Neural crest cell (in vitro differentiated cells): ENCODE measurements at regions not wholly inside any gene's neighbourhood (a gene's known extent, or its start where the extent isn't known, plus 50 kb on each side); places are given as distances from the start of the nearest gene placed in this dataset.

Source experiments
- DNase-seq: peaks from one replicate; pipeline ENCODE4 v3.0.0; 2021; ENCODE audit warnings: low read depth, mixed read lengths, low spot score
- H3K27ac Mint-ChIP-seq: one replicate; pipeline ENCODE4 v1.8.0; 2021; ENCODE audit warnings: mild to moderate bottlenecking, mixed read lengths; ENCODE audit not compliant: unreplicated experiment
- H3K27me3 Mint-ChIP-seq: 2 replicates; pipeline ENCODE4 v1.8.0; 2021; ENCODE audit warnings: low read depth, mild to moderate bottlenecking, mixed read lengths
- H3K36me3 Mint-ChIP-seq: 2 replicates; pipeline ENCODE4 v1.8.0; 2021; ENCODE audit warnings: low read depth, mild to moderate bottlenecking, mixed read lengths
- H3K4me1 Mint-ChIP-seq: 2 replicates; pipeline ENCODE4 v1.8.0; 2021; ENCODE audit warnings: mixed read lengths
- H3K4me3 Mint-ChIP-seq: one replicate; pipeline ENCODE4 v1.8.0; 2021; ENCODE audit warnings: mild to moderate bottlenecking, mixed read lengths
- H3K9me3 Mint-ChIP-seq: 2 replicates; pipeline ENCODE4 v1.8.0; 2021; ENCODE audit warnings: mixed read lengths
- CTCF ChIP-seq: fragments of 200-600 bp; sonication (generic); conservative IDR thresholded peaks from 2 replicates; pipeline ENCODE4 v1.5.0; 2021; ENCODE audit warnings: antibody characterized with exemption, mild to moderate bottlenecking

GRCh38 chr10:9003122-9003521 lies 948.6 kb downstream of the GATA3 start:
- Mint-ChIP-seq H3K27me3 (peaks cover 21% of the 10 kb centered on the region), H3K27ac (no peak overlapping the region), H3K9me3 (no peaks in the 10 kb centered on the region), H3K4me1 (no peaks in the 10 kb centered on the region), H3K36me3 (no peaks in the 10 kb centered on the region), H3K4me3 (no peak overlapping the region)
- no peak for TF ChIP-seq CTCF
- no peak for DNase-seq

- H3K4me1 Mint-ChIP-seq = no peaks in the 10 kb centered on the region
- peaks cover 16% of the 10 kb centered on the region for H3K27me3 Mint-ChIP-seq
- no peak overlapping the region for H3K27ac Mint-ChIP-seq
- H3K36me3 Mint-ChIP-seq = no peaks in the 10 kb centered on the region
- no peak for TF ChIP-seq CTCF
- DNase-seq = no peak
- no peaks in the 10 kb centered on the region for H3K9me3 Mint-ChIP-seq
- H3K4me3 Mint-ChIP-seq = no peak overlapping the region
These were observed 950.2 kb downstream of the GATA3 start for GRCh38 chr10:9004736-9005135.

- TF ChIP-seq CTCF = no peak
- Mint-ChIP-seq H3K27me3 (peaks cover 11% of the 10 kb centered on the region), H3K4me1 (no peaks in the 10 kb centered on the region), H3K4me3 (no peak overlapping the region), H3K36me3 (no peaks in the 10 kb centered on the region), H3K27ac (no peak overlapping the region), H3K9me3 (no peaks in the 10 kb centered on the region)
- DNase-seq = no peak
These were observed 955.0 kb downstream of the GATA3 start for GRCh38 chr10:9009505-9009904.

GRCh38 chr10:9010093-9010492 lies 955.6 kb downstream of the GATA3 start:
- no peaks in the 10 kb centered on the region for H3K36me3 Mint-ChIP-seq
- no peak overlapping the region for H3K27ac Mint-ChIP-seq
- TF ChIP-seq CTCF = no peak
- no peaks in the 10 kb centered on the region for H3K9me3 Mint-ChIP-seq
- H3K4me1 Mint-ChIP-seq = no peaks in the 10 kb centered on the region
- no peak for DNase-seq
- peaks cover 5% of the 10 kb centered on the region for H3K27me3 Mint-ChIP-seq
- H3K4me3 Mint-ChIP-seq = no peak overlapping the region

GRCh38 chr10:9010931-9011670 lies 956.6 kb downstream of the GATA3 start:
- no peaks in the 10 kb centered on the region for H3K4me1 Mint-ChIP-seq
- DNase-seq = no peak
- H3K4me3 Mint-ChIP-seq = no peak overlapping the region
- H3K9me3 Mint-ChIP-seq = no peaks in the 10 kb centered on the region
- no peak for TF ChIP-seq CTCF
- H3K27ac Mint-ChIP-seq = no peak overlapping the region
- H3K36me3 Mint-ChIP-seq = no peaks in the 10 kb centered on the region
- H3K27me3 Mint-ChIP-seq = no peaks in the 10 kb centered on the region
